HG02571 (cell line): ENCODE measurements at regions not wholly inside any gene's neighbourhood (a gene's known extent, or its start where the extent isn't known, plus 50 kb on each side); places are given as distances from the start of the nearest gene placed in this dataset.

ENCODE experiments used
- ATAC-seq: cut with Tn5 transposase; IDR thresholded peaks from one replicate; pipeline ENCODE4 v1.9.1; 2021; ENCODE audit warnings: mild to moderate bottlenecking, moderate library complexity; ENCODE audit not compliant: unreplicated experiment

- ATAC-seq, result no peak
These were observed 219.5 kb upstream of the GYPC start for GRCh38 chr2:126436411-126436810.

GRCh38 chr2:126437016-126437415 is 218.9 kb upstream of the GYPC start:
- ATAC-seq, result no peak

- no peak for ATAC-seq
These were observed 211.4 kb upstream of the GYPC start for GRCh38 chr2:126444512-126444911.

GRCh38 chr2:126446106-126446695 is 209.8 kb upstream of the GYPC start:
- ATAC-seq, result no peak

- ATAC-seq, result no peak
These were observed 207.3 kb upstream of the GYPC start for GRCh38 chr2:126448611-126449010.

- ATAC-seq, result peak; percentile 76
These were observed 206.3 kb upstream of the GYPC start for GRCh38 chr2:126449677-126450076.

- no peak for ATAC-seq
These were observed 191.9 kb upstream of the GYPC start for GRCh38 chr2:126463892-126464674.

- peak; percentile 66 for ATAC-seq
These were observed 188.4 kb upstream of the GYPC start for GRCh38 chr2:126467367-126468054.

- ATAC-seq, result no peak
These were observed 180.9 kb upstream of the GYPC start for GRCh38 chr2:126475031-126475430.

GRCh38 chr2:126476691-126477090 is 179.3 kb upstream of the GYPC start:
- no peak for ATAC-seq

- ATAC-seq, result no peak
These were observed 175.9 kb upstream of the GYPC start for GRCh38 chr2:126480033-126480432.

- no peak for ATAC-seq
These were observed 173.1 kb upstream of the GYPC start for GRCh38 chr2:126482582-126483464.

GRCh38 chr2:126494593-126494992 is 161.4 kb upstream of the GYPC start:
- no peak for ATAC-seq

- no peak for ATAC-seq
These were observed 160.8 kb upstream of the GYPC start for GRCh38 chr2:126495189-126495588.

GRCh38 chr2:126496493-126496892 is 159.5 kb upstream of the GYPC start:
- ATAC-seq, result peak; percentile 94

- no peak for ATAC-seq
These were observed 152.5 kb upstream of the GYPC start for GRCh38 chr2:126503476-126503875.

- no peak for ATAC-seq
These were observed 151.0 kb upstream of the GYPC start for GRCh38 chr2:126504949-126505348.

GRCh38 chr2:126506786-126507185 is 149.2 kb upstream of the GYPC start:
- ATAC-seq, result no peak

GRCh38 chr2:126507425-126507911 is 148.5 kb upstream of the GYPC start:
- ATAC-seq, result no peak

GRCh38 chr2:126510356-126510755 is 145.6 kb upstream of the GYPC start:
- ATAC-seq, result no peak

GRCh38 chr2:126510960-126511359 is 145.0 kb upstream of the GYPC start:
- no peak for ATAC-seq
